Osteocyte (in vitro differentiated cells): ENCODE measurements at regions not wholly inside any gene's neighbourhood (a gene's known extent, or its start where the extent isn't known, plus 50 kb on each side); places are given as distances from the start of the nearest gene placed in this dataset.

Experiments
- DNase-seq: peaks from one replicate; pipeline ENCODE4 v3.0.0; 2021; ENCODE audit warnings: mixed read lengths; ENCODE audit not compliant: unreplicated experiment; ENCODE audit errors: extremely low spot score
- H3K27ac Mint-ChIP-seq: one replicate; pipeline ENCODE4 v1.8.0; 2021; ENCODE audit warnings: mild to moderate bottlenecking, mixed read lengths; ENCODE audit not compliant: unreplicated experiment
- H3K27me3 Mint-ChIP-seq: one replicate; pipeline ENCODE4 v1.8.0; 2021; ENCODE audit warnings: mixed read lengths; ENCODE audit not compliant: unreplicated experiment
- H3K36me3 Mint-ChIP-seq: one replicate; pipeline ENCODE4 v1.8.0; 2021; ENCODE audit warnings: mixed read lengths; ENCODE audit not compliant: unreplicated experiment
- H3K4me1 Mint-ChIP-seq: one replicate; pipeline ENCODE4 v1.8.0; 2021; ENCODE audit warnings: mixed read lengths; ENCODE audit not compliant: unreplicated experiment
- H3K4me3 Mint-ChIP-seq: one replicate; pipeline ENCODE4 v1.8.0; 2021; ENCODE audit warnings: mild to moderate bottlenecking, moderate library complexity, mixed read lengths; ENCODE audit not compliant: unreplicated experiment
- H3K9me3 Mint-ChIP-seq: one replicate; pipeline ENCODE4 v1.8.0; 2021; ENCODE audit warnings: mixed read lengths; ENCODE audit not compliant: unreplicated experiment
- CTCF ChIP-seq: fragments of 200-600 bp; sonication (generic); IDR thresholded peaks from 2 replicates; pipeline ENCODE4 v1.5.0; 2021; ENCODE audit warnings: antibody characterized with exemption, mild to moderate bottlenecking, moderate library complexity

GRCh38 chr21:35333831-35334618 is 284.9 kb upstream of the RUNX1 start:
- Mint-ChIP-seq H3K36me3 (no peaks in the 10 kb centered on the region), H3K27ac (no peak overlapping the region), H3K9me3 (peaks cover 9% of the 10 kb centered on the region), H3K4me1 (peaks cover 13% of the 10 kb centered on the region), H3K4me3 (no peak overlapping the region), H3K27me3 (peaks cover 36% of the 10 kb centered on the region)
- no peak for TF ChIP-seq CTCF
- no peak for DNase-seq

- TF ChIP-seq CTCF, result no peak
- DNase-seq, result no peak
- Mint-ChIP-seq H3K27ac (no peak overlapping the region), H3K9me3 (peaks cover 2% of the 10 kb centered on the region), H3K4me1 (peaks cover 13% of the 10 kb centered on the region), H3K4me3 (no peak overlapping the region), H3K27me3 (peaks cover 41% of the 10 kb centered on the region), H3K36me3 (no peaks in the 10 kb centered on the region)
These were observed 283.8 kb upstream of the RUNX1 start for GRCh38 chr21:35332841-35333426.

- Mint-ChIP-seq H3K27ac (no peak overlapping the region), H3K36me3 (no peaks in the 10 kb centered on the region), H3K9me3 (no peaks in the 10 kb centered on the region), H3K4me1 (peaks cover 16% of the 10 kb centered on the region), H3K4me3 (no peak overlapping the region), H3K27me3 (peaks cover 47% of the 10 kb centered on the region)
- no peak for TF ChIP-seq CTCF
- DNase-seq, result no peak
These were observed 281.0 kb upstream of the RUNX1 start for GRCh38 chr21:35329940-35330660.

- no peak for TF ChIP-seq CTCF
These were observed 279.9 kb upstream of the RUNX1 start for GRCh38 chr21:35328856-35329455.

More at GRCh38 chr21:35328856-35329455, 279.9 kb upstream of the RUNX1 start:
- no peaks in the 10 kb centered on the region for H3K36me3 Mint-ChIP-seq
- H3K4me3 Mint-ChIP-seq, result no peak overlapping the region
- peaks cover 28% of the 10 kb centered on the region for H3K4me1 Mint-ChIP-seq
- H3K27me3 Mint-ChIP-seq, result peaks cover 43% of the 10 kb centered on the region
- DNase-seq, result no peak
- no peaks in the 10 kb centered on the region for H3K9me3 Mint-ChIP-seq
- H3K27ac Mint-ChIP-seq, result no peak overlapping the region
